ENCODE measurements at regions not wholly inside any gene's neighbourhood (a gene's known extent, or its start where the extent isn't known, plus 50 kb on each side); places are given as distances from the start of the nearest gene placed in this dataset.

- Histone ChIP-seq H3K4me3 (ENCODE audit: low read length) (no peak overlapping the region), H3F3A (ENCODE audit: control insufficient read depth, insufficient read depth) (no peaks in the 10 kb centered on the region), H3K27me3 (ENCODE audit: control insufficient read depth, low read length) (no peaks in the 10 kb centered on the region), H3K36me3 (ENCODE audit: control insufficient read depth, low read length) (no peaks in the 10 kb centered on the region), H3K27ac (ENCODE audit: low read depth, low read length) (no peak overlapping the region), H3K4me2 (ENCODE audit: low read length) (no peak overlapping the region), H3K79me2 (ENCODE audit: control insufficient read depth, low read length) (no peaks in the 10 kb centered on the region), H3K9me2 (replicated peaks; ENCODE audit: control insufficient read depth, low read length) (no peaks in the 10 kb centered on the region), H4K20me1 (ENCODE audit: control insufficient read depth, insufficient read depth, low read depth, low read length) (no peaks in the 10 kb centered on the region), H3K9me3 (ENCODE audit: control insufficient read depth, insufficient read depth, low read length) (no peaks in the 10 kb centered on the region), H3K4me1 (ENCODE audit: control insufficient read depth, low read length) (no peaks in the 10 kb centered on the region)
- TF ChIP-seq EZH2phosphoT487 (IDR thresholded peaks at IDR 0.05; ENCODE audit: borderline replicate concordance, low read length), result no peak
- TF ChIP-seq, protein P1, sequence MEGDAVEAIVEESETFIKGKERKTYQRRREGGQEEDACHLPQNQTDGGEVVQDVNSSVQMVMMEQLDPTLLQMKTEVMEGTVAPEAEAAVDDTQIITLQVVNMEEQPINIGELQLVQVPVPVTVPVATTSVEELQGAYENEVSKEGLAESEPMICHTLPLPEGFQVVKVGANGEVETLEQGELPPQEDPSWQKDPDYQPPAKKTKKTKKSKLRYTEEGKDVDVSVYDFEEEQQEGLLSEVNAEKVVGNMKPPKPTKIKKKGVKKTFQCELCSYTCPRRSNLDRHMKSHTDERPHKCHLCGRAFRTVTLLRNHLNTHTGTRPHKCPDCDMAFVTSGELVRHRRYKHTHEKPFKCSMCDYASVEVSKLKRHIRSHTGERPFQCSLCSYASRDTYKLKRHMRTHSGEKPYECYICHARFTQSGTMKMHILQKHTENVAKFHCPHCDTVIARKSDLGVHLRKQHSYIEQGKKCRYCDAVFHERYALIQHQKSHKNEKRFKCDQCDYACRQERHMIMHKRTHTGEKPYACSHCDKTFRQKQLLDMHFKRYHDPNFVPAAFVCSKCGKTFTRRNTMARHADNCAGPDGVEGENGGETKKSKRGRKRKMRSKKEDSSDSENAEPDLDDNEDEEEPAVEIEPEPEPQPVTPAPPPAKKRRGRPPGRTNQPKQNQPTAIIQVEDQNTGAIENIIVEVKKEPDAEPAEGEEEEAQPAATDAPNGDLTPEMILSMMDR (IDR thresholded peaks at IDR 0.05; ENCODE audit: low read depth, low read length, poor library complexity, severe bottlenecking), result no peak
These were observed 425.3 kb downstream of the SPRY1 start for GRCh38 chr4:123821861-123822260.

- Histone ChIP-seq H3F3A (ENCODE audit: control insufficient read depth, insufficient read depth) (no peaks in the 10 kb centered on the region), H3K4me3 (ENCODE audit: low read length) (no peak overlapping the region), H4K20me1 (ENCODE audit: control insufficient read depth, insufficient read depth, low read depth, low read length) (no peaks in the 10 kb centered on the region), H3K27ac (ENCODE audit: low read depth, low read length) (no peak overlapping the region), H3K9me3 (ENCODE audit: control insufficient read depth, insufficient read depth, low read length) (no peaks in the 10 kb centered on the region), H3K4me1 (ENCODE audit: control insufficient read depth, low read length) (no peaks in the 10 kb centered on the region), H3K4me2 (ENCODE audit: low read length) (no peak overlapping the region), H3K36me3 (ENCODE audit: control insufficient read depth, low read length) (no peaks in the 10 kb centered on the region), H3K27me3 (ENCODE audit: control insufficient read depth, low read length) (no peaks in the 10 kb centered on the region), H3K79me2 (ENCODE audit: control insufficient read depth, low read length) (no peaks in the 10 kb centered on the region), H3K9me2 (replicated peaks; ENCODE audit: control insufficient read depth, low read length) (no peaks in the 10 kb centered on the region)
- TF ChIP-seq, protein P1 (IDR thresholded peaks at IDR 0.05; ENCODE audit: low read depth, low read length, poor library complexity, severe bottlenecking), result no peak
- no peak for TF ChIP-seq EZH2phosphoT487 (IDR thresholded peaks at IDR 0.05; ENCODE audit: borderline replicate concordance, low read length)
These were observed 425.8 kb downstream of the SPRY1 start for GRCh38 chr4:123822353-123822752.

GRCh38 chr4:123823244-123823643 lies 426.6 kb downstream of the SPRY1 start:
- no peaks in the 10 kb centered on the region for H4K20me1 ChIP-seq (ENCODE audit: control insufficient read depth, insufficient read depth, low read depth, low read length)
- no peaks in the 10 kb centered on the region for H3K27me3 ChIP-seq (ENCODE audit: control insufficient read depth, low read length)
- H3K9me3 ChIP-seq (ENCODE audit: control insufficient read depth, insufficient read depth, low read length), result no peaks in the 10 kb centered on the region

More at GRCh38 chr4:123823244-123823643, 426.6 kb downstream of the SPRY1 start:
- H3K36me3 ChIP-seq (ENCODE audit: control insufficient read depth, low read length), result no peaks in the 10 kb centered on the region
- no peak overlapping the region for H3K27ac ChIP-seq (ENCODE audit: low read depth, low read length)
- no peak for TF ChIP-seq EZH2phosphoT487 (IDR thresholded peaks at IDR 0.05; ENCODE audit: borderline replicate concordance, low read length)
- TF ChIP-seq, protein P1 (IDR thresholded peaks at IDR 0.05; ENCODE audit: low read depth, low read length, poor library complexity, severe bottlenecking), result no peak
- no peaks in the 10 kb centered on the region for H3K9me2 ChIP-seq (replicated peaks; ENCODE audit: control insufficient read depth, low read length)
- H3K4me1 ChIP-seq (ENCODE audit: control insufficient read depth, low read length), result no peaks in the 10 kb centered on the region
- no peaks in the 10 kb centered on the region for H3K79me2 ChIP-seq (ENCODE audit: control insufficient read depth, low read length)
- no peaks in the 10 kb centered on the region for H3F3A ChIP-seq (ENCODE audit: control insufficient read depth, insufficient read depth)
- no peak overlapping the region for H3K4me2 ChIP-seq (ENCODE audit: low read length)
- H3K4me3 ChIP-seq (ENCODE audit: low read length), result no peak overlapping the region

Data from DOHH2 (cell line).